Small intestine (tissue), 7 donors: ENCODE measurements at regions not wholly inside any gene's neighbourhood (a gene's known extent, or its start where the extent isn't known, plus 50 kb on each side); places are given as distances from the start of the nearest gene placed in this dataset.

Experiments used
- DNase-seq, 2 donors: peaks; one replicate each; pipeline versions ENCODE4 v3.0.0 to v3.0.0-alpha.2; 2013
- FAIRE-seq: peaks from 2 replicates; lab custom pipeline; 2012; peaks lifted over from hg19 to GRCh38; lab: Jason Lieb, UNC
- H3K27ac ChIP-seq, 3 donors: one replicate each; pipeline ENCODE4 v1.5.1; 2013; ENCODE audit warnings: low read length in 2 of 3, mild to moderate bottlenecking in 2 of 3, control low read depth in 1 of 3, inconsistent platforms in 1 of 3, low read depth in 1 of 3, moderate library complexity in 1 of 3
- H3K27me3 ChIP-seq, 3 donors: one replicate each; pipeline ENCODE4 v1.6.1; 2013; ENCODE audit warnings: low read length in 3 of 3, inconsistent platforms in 1 of 3; ENCODE audit not compliant: control insufficient read depth in 3 of 3, insufficient read depth in 3 of 3
- H3K36me3 ChIP-seq, 3 donors: one replicate each; pipeline ENCODE4 v1.6.1; 2013; ENCODE audit warnings: low read length in 3 of 3, inconsistent platforms in 1 of 3, low read depth in 1 of 3, mild to moderate bottlenecking in 1 of 3, moderate library complexity in 1 of 3; ENCODE audit not compliant: control insufficient read depth in 3 of 3, insufficient read depth in 2 of 3
- H3K4me1 ChIP-seq, 3 donors: one replicate each; pipeline ENCODE4 v1.6.1; 2013; ENCODE audit warnings: low read length in 2 of 3, inconsistent platforms in 1 of 3, low read depth in 1 of 3, mild to moderate bottlenecking in 1 of 3, moderate library complexity in 1 of 3; ENCODE audit not compliant: control insufficient read depth in 3 of 3, insufficient read depth in 2 of 3
- H3K4me3 ChIP-seq, 3 donors: one replicate each; pipeline ENCODE4 v1.5.1; 2013; ENCODE audit warnings: low read length in 3 of 3, control low read depth in 1 of 3, inconsistent platforms in 1 of 3, low read depth in 1 of 3, mild to moderate bottlenecking in 1 of 3, moderate library complexity in 1 of 3
- H3K9me3 ChIP-seq, 2 donors: one replicate each; pipeline ENCODE4 v1.6.1; 2013; ENCODE audit warnings: low read depth in 1 of 2, low read length in 1 of 2; ENCODE audit not compliant: control insufficient read depth in 2 of 2, insufficient read depth in 1 of 2
- WGBS, 3 donors: extraction: QIAGEN DNeasy Blood & Tissue Kit; methylation state at CpG; one replicate each; pipeline ENCODE4 v1.1.7; 2013; 5-methylcytosine and 5-hydroxymethylcytosine counted together
- donor health status: healthy with polysubstance abuse.
- donor health status: control.
- donor health status: control.
- donor health status: Bipolar disorder and iron deficiency.
- donor health status: healthy.

DNA sequence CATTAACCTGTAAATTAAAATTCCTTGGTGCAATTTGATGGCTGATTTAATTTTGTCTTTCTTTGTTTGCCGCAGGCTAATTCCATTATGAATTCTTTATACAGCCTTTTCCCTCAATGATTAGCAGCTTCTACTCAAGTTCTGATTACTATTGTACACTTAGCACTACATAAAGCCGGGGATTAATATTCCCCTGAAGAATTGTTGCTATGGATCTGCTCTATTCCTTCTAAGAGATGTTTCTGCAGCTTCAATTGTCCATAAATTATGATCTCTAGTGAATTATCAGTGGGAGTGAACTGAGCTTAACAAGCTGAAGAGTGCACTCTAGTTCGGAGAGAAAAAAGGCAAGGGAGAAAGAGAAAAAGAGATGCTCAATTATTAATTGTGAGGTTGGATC lies 433.7 kb upstream of the SPRED2 start:
- 67 to 85% (median 83%) methylated on average over 3 of the region's 3 CpGs for WGBS, 3 donors
- Histone ChIP-seq H3K4me3 (no peak overlapping the region), H3K4me1 (no peaks in the 10 kb centered on the region), H3K27me3 (no peaks in the 10 kb centered on the region), H3K36me3 (no peaks in the 10 kb centered on the region), H3K9me3 (no peaks in the 10 kb centered on the region), H3K27ac (no peak overlapping the region)
- no peak for FAIRE-seq
- DNase-seq: no peak

DNA sequence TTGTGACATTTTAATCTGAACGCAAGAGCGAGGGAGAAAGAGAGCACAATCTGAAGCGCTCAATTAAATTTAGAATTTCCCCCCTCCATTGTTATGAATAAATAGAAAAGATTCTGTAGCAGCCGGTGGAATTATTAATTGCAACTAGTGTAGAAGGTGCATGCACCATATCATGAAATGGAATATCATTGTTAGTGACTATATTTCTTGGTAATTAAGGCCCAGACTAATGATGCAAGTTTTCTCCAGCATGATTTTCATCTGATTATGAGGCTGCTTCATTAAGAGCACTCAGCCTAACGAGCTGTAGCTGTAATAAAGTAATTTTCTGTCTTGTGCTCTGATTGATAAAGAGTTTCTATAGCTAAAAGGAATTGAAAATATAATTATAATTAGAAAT lies 432.2 kb upstream of the SPRED2 start:
- no peak for FAIRE-seq
- no peak for DNase-seq
- WGBS, 3 donors: 80 to 89% (median 83%) methylated on average over 5 of the region's 5 CpGs
- no peak overlapping the region for H3K4me3 ChIP-seq
- no peaks in the 10 kb centered on the region for H3K9me3 ChIP-seq
- no peaks in the 10 kb centered on the region for H3K4me1 ChIP-seq
- no peaks in the 10 kb centered on the region for H3K36me3 ChIP-seq
- H3K27me3 ChIP-seq: no peaks in the 10 kb centered on the region
- H3K27ac ChIP-seq: no peak overlapping the region

DNA sequence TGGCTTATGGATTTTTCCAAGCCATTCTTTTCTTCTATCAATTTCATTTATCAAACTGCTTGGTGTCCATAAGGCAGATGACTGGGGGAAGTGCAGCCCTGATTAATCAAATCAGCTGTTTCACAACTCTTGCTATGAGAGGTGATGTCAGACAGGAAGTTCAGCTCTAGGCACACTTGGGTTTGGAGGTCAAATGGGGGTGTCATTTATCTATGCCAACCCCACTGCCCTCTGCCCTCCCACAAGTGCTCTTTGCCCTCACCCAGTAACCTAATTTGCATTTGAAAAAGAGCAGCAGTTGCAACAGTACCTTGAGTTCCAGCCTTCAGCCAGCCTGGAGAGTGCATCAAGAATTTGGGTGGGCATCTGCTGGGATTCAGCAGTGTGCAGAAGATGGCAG lies 431.3 kb upstream of the SPRED2 start:
- FAIRE-seq (no peak), DNase-seq (no peak)

DNA sequence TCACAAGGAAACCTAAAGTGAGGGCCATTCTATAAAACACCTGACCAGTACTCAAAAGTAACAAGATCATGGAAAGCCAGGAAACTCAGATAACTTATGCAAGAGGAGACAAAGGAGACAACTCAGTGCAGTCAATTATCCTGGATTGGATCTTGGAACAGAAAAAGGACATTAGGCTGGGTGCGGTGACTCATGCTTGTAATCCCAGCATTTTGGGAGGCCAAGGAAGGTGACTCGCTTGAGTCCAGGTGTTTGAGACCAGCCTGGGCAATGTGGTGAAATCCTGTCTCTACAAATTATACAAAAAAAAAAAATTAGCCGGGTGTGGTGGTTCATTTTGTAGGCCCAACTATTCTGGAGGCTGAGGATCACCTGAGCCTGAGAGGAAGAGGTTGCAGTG lies 424.5 kb upstream of the SPRED2 start:
- no peaks in the 10 kb centered on the region for H3K4me1 ChIP-seq
- no peak overlapping the region for H3K27ac ChIP-seq
- H3K9me3 ChIP-seq: no peaks in the 10 kb centered on the region
- H3K27me3 ChIP-seq: peaks cover 0 to 2% (median 0%) of the 10 kb centered on the region in 3 donors
- no peaks in the 10 kb centered on the region for H3K36me3 ChIP-seq
- DNase-seq (no peak), FAIRE-seq (no peak)
- 79 to 89% (median 80%) methylated on average over 3 of the region's 3 CpGs for WGBS, 3 donors
- no peak overlapping the region for H3K4me3 ChIP-seq

More for the DNA sequence above, 431.3 kb upstream of the SPRED2 start:
- no peaks in the 10 kb centered on the region for H3K4me1 ChIP-seq
- H3K36me3 ChIP-seq: no peaks in the 10 kb centered on the region
- no peaks in the 10 kb centered on the region for H3K9me3 ChIP-seq
- no peak overlapping the region for H3K4me3 ChIP-seq
- H3K27ac ChIP-seq: no peak overlapping the region
- no peaks in the 10 kb centered on the region for H3K27me3 ChIP-seq

DNA sequence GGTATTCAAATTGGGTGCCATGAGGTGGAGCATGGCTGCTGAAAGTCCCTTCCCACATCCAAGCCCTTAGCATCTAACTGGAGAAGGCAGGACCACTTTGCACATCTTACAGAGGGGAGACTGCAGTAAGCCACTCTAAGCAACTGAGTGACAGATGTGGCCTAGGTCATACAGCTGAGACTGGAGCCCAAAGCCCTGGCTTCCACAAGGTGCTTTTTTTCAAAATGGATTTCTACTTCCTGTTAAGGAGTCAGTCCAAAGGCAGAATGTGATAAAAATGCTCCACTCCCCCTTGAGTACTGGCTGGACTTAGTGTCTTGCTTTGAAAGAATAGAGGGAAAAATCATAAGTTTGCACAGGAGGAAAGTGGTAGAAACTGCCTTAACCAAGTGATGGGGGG lies 424.0 kb upstream of the SPRED2 start:
- Histone ChIP-seq H3K4me3 (no peak overlapping the region), H3K9me3 (no peaks in the 10 kb centered on the region), H3K4me1 (no peaks in the 10 kb centered on the region), H3K27me3 (peaks cover 0 to 2% (median 0%) of the 10 kb centered on the region in 3 donors), H3K27ac (no peak overlapping the region), H3K36me3 (no peaks in the 10 kb centered on the region)
- DNase-seq (no peak), FAIRE-seq (no peak)

DNA sequence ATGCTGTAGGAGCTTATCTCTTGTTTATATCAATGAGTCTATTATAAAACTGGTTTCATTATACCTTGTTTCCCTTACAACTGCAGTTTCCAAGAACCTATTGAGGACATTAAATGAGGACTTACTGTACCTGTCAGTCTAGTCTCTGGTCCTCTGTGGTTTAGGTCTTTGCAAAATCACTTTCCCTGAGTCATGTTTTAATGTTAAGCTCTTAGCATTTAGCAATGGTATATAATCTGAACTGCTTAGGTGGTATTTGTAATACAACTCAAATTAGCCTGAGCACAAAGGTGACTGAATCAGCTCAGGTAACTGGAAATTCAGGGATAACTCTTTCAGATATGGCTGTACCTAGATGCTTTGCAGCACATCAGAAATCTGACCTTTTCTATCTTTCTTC lies 418.3 kb upstream of the SPRED2 start:
- Histone ChIP-seq H3K36me3 (no peaks in the 10 kb centered on the region), H3K4me1 (no peaks in the 10 kb centered on the region), H3K27me3 (peaks cover 0 to 2% (median 0%) of the 10 kb centered on the region in 3 donors), H3K9me3 (no peaks in the 10 kb centered on the region), H3K27ac (no peak overlapping the region), H3K4me3 (no peak overlapping the region)
- FAIRE-seq: no peak
- no peak for DNase-seq

DNA sequence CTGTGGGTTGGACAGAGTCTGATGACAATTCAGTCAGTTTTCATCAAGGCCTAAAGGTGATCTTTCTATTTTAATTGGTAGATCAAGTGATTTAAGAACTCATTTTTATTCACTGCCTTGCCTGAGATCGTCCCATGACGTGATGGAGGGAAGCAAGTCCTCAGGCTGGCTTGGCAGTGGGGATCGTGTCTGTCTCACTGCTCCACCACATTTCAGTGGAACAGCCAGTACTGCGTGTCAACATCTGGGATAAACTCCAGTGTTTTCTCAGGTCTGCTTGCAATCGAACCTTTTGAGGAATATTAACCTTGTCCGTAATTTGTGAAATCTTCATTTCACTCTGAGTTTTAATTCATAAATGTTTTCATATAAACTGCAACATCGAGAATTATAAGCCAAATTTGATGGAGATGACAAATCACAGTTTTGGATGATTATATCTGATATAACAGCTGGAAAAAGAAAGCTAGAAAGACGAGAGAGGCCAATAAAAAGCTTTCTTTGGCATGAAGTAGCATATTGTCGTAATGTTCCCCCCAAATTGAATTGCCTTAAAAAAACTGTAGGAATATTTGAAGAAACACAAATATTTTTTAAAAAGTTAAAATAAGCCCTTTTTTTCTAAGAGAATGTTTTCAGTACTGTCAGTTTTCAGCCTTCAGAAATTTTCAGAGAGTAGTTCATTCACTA lies 414.7 kb upstream of the SPRED2 start:
- H3K4me1 ChIP-seq: no peaks in the 10 kb centered on the region
- H3K4me3 ChIP-seq: no peak overlapping the region
- H3K36me3 ChIP-seq: no peaks in the 10 kb centered on the region
- FAIRE-seq (no peak), DNase-seq (no peak)
- no peak overlapping the region for H3K27ac ChIP-seq
- WGBS, 3 donors: 66 to 70% (median 68%) methylated on average over 9 of the region's 9 CpGs
- H3K9me3 ChIP-seq: peaks cover 0 to 2% of the 10 kb centered on the region in 2 donors
- no peaks in the 10 kb centered on the region for H3K27me3 ChIP-seq

DNA sequence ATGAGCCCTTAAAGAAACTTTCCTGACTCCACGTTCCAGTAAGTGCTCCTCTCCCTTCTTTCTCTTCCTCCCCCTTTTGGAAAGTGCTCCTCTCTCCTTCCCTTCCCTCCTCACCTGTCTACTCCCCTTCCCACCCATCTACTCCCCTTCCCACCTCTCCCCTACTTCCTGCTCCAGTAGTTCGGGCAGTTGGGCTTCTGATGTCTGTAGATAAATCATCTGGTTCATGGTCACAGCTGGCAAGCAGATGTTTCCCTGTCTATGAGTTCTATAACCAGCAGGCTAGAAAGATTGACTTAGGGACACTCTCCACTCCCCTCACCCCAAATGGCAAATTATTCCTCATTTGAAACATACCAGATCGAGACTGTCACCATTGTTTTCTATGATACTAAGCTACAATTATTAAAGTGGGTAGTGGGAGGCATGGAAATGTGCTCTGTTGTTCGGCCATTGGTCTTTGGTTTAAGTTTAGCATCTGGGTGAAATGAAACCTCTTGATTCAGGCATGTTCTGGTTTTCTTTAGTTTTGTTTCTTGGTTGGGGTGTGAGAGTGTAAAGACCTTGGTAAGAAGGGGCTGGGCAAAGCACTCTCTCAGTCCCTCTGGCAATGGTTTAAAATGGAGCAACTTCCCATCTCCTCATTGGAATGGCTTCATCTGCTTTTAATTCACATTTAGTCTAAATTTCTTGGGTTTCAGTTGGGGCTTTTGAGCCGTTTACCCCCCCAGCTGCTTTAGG lies 413.2 kb upstream of the SPRED2 start:
- DNase-seq (no peak), FAIRE-seq (no peak)
- H3K9me3 ChIP-seq: peaks cover 0 to 4% of the 10 kb centered on the region in 2 donors
- WGBS, 3 donors: 56 to 65% (median 57%) methylated on average over 5 of the region's 5 CpGs
- no peak overlapping the region for H3K4me3 ChIP-seq
- H3K36me3 ChIP-seq: no peaks in the 10 kb centered on the region
- no peak overlapping the region for H3K27ac ChIP-seq
- no peaks in the 10 kb centered on the region for H3K4me1 ChIP-seq
- H3K27me3 ChIP-seq: no peaks in the 10 kb centered on the region
